ENCODE measurements at regions not wholly inside any gene's neighbourhood (a gene's known extent, or its start where the extent isn't known, plus 50 kb on each side); places are given as distances from the start of the nearest gene placed in this dataset.

- POLR2A ChIA-PET: no interaction called here
- BruUV-seq (replicated peaks): no TSS peak
- in situ Hi-C loops (cut with MboI): no loop called here
Observed at GRCh38 chr20:57957411-57958049, 247.7 kb upstream of the PMEPA1 start.

More at GRCh38 chr20:57957411-57958049, 247.7 kb upstream of the PMEPA1 start:
- Histone ChIP-seq H4K20me1 (ENCODE audit: control insufficient read depth, insufficient read depth) (no peaks in the 10 kb centered on the region), H3K27ac (ENCODE audit: control insufficient read depth, insufficient read depth) (no peak overlapping the region), H3K4me1 (ENCODE audit: control insufficient read depth, insufficient read depth, low read length) (no peaks in the 10 kb centered on the region), H3K4me3 (no peak overlapping the region), H3K9me3 (replicated peaks; ENCODE audit: control insufficient read depth, insufficient read depth, low read length) (no peaks in the 10 kb centered on the region), H2AFZ (ENCODE audit: control insufficient read depth, low read depth, low read length) (no peak overlapping the region), H3K4me2 (ENCODE audit: control insufficient read depth, insufficient read depth) (no peak overlapping the region), H3K9ac (ENCODE audit: control insufficient read depth, insufficient read depth, low read length) (no peak overlapping the region), H3K79me2 (ENCODE audit: control insufficient read depth, insufficient read depth, low read length) (no peaks in the 10 kb centered on the region), H3K36me3 (ENCODE audit: control insufficient read depth in 2 of 2, insufficient read depth in 2 of 2, low read length in 1 of 2) (no peaks in the 10 kb centered on the region), H3K27me3 (replicated peaks in 1 of 2; ENCODE audit: control insufficient read depth in 2 of 2, insufficient read depth in 2 of 2, low read length in 1 of 2) (peaks cover 0 to 4% of the 10 kb centered on the region in 2 experiments; a peak in 3 of 4 replicates)
- CTCF ChIA-PET: no interaction called here
- FAIRE-seq (no peak), DNase-seq (ENCODE audit: low read depth, low spot score) (no peak), ATAC-seq (no peak)
- 40% methylated on average over 10 of the region's 10 CpGs for WGBS (ENCODE audit: insufficient coverage, insufficient replicate concordance, low lambda C conversion rate, missing lambda C conversion rate)
- intact Hi-C loops (cut with micrococcal nuclease; ENCODE audit: unreplicated experiment): no loop called here
- RAD21 ChIA-PET (ENCODE audit: unreplicated experiment): no interaction called here
- TF ChIP-seq RAD21 (IDR thresholded peaks at IDR 0.05; ENCODE audit: insufficient read depth, low read depth, low read length) (no peak), ZNF687 (IDR thresholded peaks at IDR 0.05) (no peak), SMAD5 (IDR thresholded peaks at IDR 0.05; ENCODE audit: low read depth) (no peak), TCF3 (IDR thresholded peaks at IDR 0.05; ENCODE audit: borderline replicate concordance, insufficient read depth, low read depth, low read length) (no peak), STAT1 (conservative IDR thresholded peaks at IDR 0.05) (no peak)
- TF ChIP-seq, protein P1, sequence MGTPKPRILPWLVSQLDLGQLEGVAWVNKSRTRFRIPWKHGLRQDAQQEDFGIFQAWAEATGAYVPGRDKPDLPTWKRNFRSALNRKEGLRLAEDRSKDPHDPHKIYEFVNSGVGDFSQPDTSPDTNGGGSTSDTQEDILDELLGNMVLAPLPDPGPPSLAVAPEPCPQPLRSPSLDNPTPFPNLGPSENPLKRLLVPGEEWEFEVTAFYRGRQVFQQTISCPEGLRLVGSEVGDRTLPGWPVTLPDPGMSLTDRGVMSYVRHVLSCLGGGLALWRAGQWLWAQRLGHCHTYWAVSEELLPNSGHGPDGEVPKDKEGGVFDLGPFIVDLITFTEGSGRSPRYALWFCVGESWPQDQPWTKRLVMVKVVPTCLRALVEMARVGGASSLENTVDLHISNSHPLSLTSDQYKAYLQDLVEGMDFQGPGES (IDR thresholded peaks at IDR 0.05): no peak
- SMC1A ChIA-PET (ENCODE audit: uncharacterized antibody, unreplicated experiment): no interaction called here

Measured in GM12878 (cell line).